ENCODE measurements at regions not wholly inside any gene's neighbourhood (a gene's known extent, or its start where the extent isn't known, plus 50 kb on each side); places are given as distances from the start of the nearest gene placed in this dataset.

DNA sequence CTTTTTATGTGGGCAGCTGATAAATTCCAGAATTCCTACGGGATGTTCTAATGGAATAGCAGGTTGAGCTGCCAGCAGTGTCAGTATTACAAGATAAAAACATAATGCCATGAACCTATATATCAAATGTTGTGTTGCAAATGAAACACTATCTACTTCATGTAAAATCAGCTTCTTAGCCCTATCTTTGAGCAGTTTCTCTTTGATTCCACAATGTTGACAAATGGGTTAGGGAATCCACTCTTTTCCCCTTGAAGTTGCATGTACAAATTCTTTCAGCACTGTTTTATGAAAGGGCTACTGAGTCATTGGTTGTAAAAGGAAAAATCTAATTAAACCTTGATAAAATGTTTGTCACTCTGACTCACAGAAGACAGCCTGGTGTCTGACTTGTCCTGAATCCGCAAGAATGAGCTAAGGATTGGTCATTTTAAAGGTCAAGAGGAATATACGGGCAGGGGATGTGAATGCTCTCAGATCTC lies 950.6 kb upstream of the NUDT12 start:
- ChIA-PET POLR2A (interaction anchor here (1.1 to 1.6 kb wide), 2 partner anchors 18 to 29 kb away, joined by 3 to 4 read pairs; no protein-coding TSS in a partner anchor), RAD21 (ENCODE audit: low non-redundant PET in 1 of 2, low total read pairs in 2 of 2, uncharacterized antibody in 2 of 2, unreplicated experiment in 2 of 2) (interaction anchor here in 1 of 2 experiments (0.6 kb wide), 1 partner anchor 984 kb away, joined by 3 read pairs; no protein-coding TSS in a partner anchor), CTCF (interaction anchor here (0.7 to 1.4 kb wide), 2 partner anchors 13 to 27 kb away, joined by 3 to 4 read pairs; no protein-coding TSS in a partner anchor)
- TF ChIP-seq CEBPB (IDR thresholded peaks at IDR 0.05; ENCODE audit: low read depth) = peak; percentile 94
- TF ChIP-seq YY1 (IDR thresholded peaks at IDR 0.05; ENCODE audit: extremely low read depth, insufficient replicate concordance, low read depth, low read length) = no peak
- TF ChIP-seq ZFX (IDR thresholded peaks at IDR 0.05) = no peak
- TF ChIP-seq SP1 (IDR thresholded peaks at IDR 0.05; ENCODE audit: low read depth) = peak; percentile 95
- TF ChIP-seq, protein P1, sequence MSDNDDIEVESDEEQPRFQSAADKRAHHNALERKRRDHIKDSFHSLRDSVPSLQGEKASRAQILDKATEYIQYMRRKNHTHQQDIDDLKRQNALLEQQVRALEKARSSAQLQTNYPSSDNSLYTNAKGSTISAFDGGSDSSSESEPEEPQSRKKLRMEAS (IDR thresholded peaks at IDR 0.05) = peak; percentile 64
- TF ChIP-seq EZH2phosphoT487 (IDR thresholded peaks at IDR 0.05; ENCODE audit: borderline replicate concordance) = no peak
- TF ChIP-seq ELF1 (IDR thresholded peaks at IDR 0.05; ENCODE audit: borderline replicate concordance, low read depth) = no peak; the same call in 1 of the 2 replicates
- TF ChIP-seq RAD21 (IDR thresholded peaks at IDR 0.05; ENCODE audit: low read depth) = no peak; the same call in none of the 2 replicates
- peak; percentile 99 for TF ChIP-seq JUND (IDR thresholded peaks at IDR 0.05)
- TF ChIP-seq ZNF274 (IDR thresholded peaks at IDR 0.05; ENCODE audit: low read depth, low read length) = no peak
- peak; percentile 83 for TF ChIP-seq SIN3A (IDR thresholded peaks at IDR 0.05; ENCODE audit: low read depth)
- TF ChIP-seq TCF7L2 (IDR thresholded peaks at IDR 0.05; ENCODE audit: borderline replicate concordance, extremely low read depth, insufficient read depth, insufficient read length) = peak; percentile 94
- TF ChIP-seq POLR2AphosphoS5 (IDR thresholded peaks at IDR 0.05; ENCODE audit: low read depth, low read length) = no peak
- peak; percentile 98 for TF ChIP-seq FOSL1 (IDR thresholded peaks at IDR 0.05; ENCODE audit: low read depth)
- no peak for TF ChIP-seq POLR2A (IDR thresholded peaks at IDR 0.05; ENCODE audit: borderline replicate concordance, extremely low read depth, insufficient read depth, insufficient read length)
- TF ChIP-seq, protein P2, sequence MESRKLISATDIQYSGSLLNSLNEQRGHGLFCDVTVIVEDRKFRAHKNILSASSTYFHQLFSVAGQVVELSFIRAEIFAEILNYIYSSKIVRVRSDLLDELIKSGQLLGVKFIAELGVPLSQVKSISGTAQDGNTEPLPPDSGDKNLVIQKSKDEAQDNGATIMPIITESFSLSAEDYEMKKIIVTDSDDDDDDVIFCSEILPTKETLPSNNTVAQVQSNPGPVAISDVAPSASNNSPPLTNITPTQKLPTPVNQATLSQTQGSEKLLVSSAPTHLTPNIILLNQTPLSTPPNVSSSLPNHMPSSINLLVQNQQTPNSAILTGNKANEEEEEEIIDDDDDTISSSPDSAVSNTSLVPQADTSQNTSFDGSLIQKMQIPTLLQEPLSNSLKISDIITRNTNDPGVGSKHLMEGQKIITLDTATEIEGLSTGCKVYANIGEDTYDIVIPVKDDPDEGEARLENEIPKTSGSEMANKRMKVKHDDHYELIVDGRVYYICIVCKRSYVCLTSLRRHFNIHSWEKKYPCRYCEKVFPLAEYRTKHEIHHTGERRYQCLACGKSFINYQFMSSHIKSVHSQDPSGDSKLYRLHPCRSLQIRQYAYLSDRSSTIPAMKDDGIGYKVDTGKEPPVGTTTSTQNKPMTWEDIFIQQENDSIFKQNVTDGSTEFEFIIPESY (IDR thresholded peaks at IDR 0.05; ENCODE audit: extremely low read depth, insufficient replicate concordance, low read length) = no peak
- TF ChIP-seq CBX3 (IDR thresholded peaks at IDR 0.05; ENCODE audit: low read depth) = peak; percentile 90
- peak; percentile 89 for TF ChIP-seq SRF (IDR thresholded peaks at IDR 0.05; ENCODE audit: low read depth)
- peak; percentile 46; the same call in 1 of the 2 replicates for TF ChIP-seq EGR1 (IDR thresholded peaks at IDR 0.05; ENCODE audit: low read depth)
- TF ChIP-seq, protein P3, sequence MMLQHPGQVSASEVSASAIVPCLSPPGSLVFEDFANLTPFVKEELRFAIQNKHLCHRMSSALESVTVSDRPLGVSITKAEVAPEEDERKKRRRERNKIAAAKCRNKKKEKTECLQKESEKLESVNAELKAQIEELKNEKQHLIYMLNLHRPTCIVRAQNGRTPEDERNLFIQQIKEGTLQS (IDR thresholded peaks at IDR 0.05) = peak; percentile 81
- Histone ChIP-seq H3K27me3 (ENCODE audit: insufficient read depth, low read length) (no peaks in the 10 kb centered on the region), H3K9me3 (ENCODE audit: control insufficient read depth in 1 of 2, insufficient read depth in 1 of 2, low read depth in 1 of 2, low read length in 2 of 2) (peaks cover 0 to 17% of the 10 kb centered on the region in 2 experiments; a peak in 2 of 4 replicates), H3K27ac (ENCODE audit: low read depth, low read length) (peak overlapping the region; percentile 93), H3K36me3 (ENCODE audit: control insufficient read depth in 1 of 2, insufficient read depth in 2 of 2, low read length in 2 of 2) (peaks cover 0 to 17% of the 10 kb centered on the region in 2 experiments; a peak in 2 of 4 replicates), H3K4me2 (ENCODE audit: low read length) (peak overlapping the region; percentile 67), H3K4me1 (ENCODE audit: control insufficient read depth in 1 of 2, insufficient read depth in 2 of 2, low read length in 2 of 2) (peaks cover 30 to 43% of the 10 kb centered on the region in 2 experiments), H3K4me3 (replicated peaks in 1 of 2; ENCODE audit: low read depth in 1 of 2, low read length in 2 of 2) (peak overlapping the region in 1 of 2 experiments; percentile 21; a peak in 1 of 4 replicates), H2AFZ (ENCODE audit: low read depth, low read length, poor library complexity, severe bottlenecking) (peak overlapping the region; percentile 66), H3K9me2 (ENCODE audit: insufficient read depth) (no peaks in the 10 kb centered on the region), H3K79me2 (ENCODE audit: insufficient read depth, low read length) (no peaks in the 10 kb centered on the region), H4K20me1 (ENCODE audit: insufficient read depth) (no peaks in the 10 kb centered on the region), H3K9ac (ENCODE audit: low read length) (peak overlapping the region; percentile 46)
- ATAC-seq = peak; percentile 90
- intact Hi-C loops (cut with micrococcal nuclease) = no loop called here
- DNase-seq (ENCODE audit: low read depth, low spot score) = peak; percentile 98
- no TSS peak for BruUV-seq (replicated peaks)

Data from HCT116 (cell line).